ENCODE measurements at regions not wholly inside any gene's neighbourhood (a gene's known extent, or its start where the extent isn't known, plus 50 kb on each side); places are given as distances from the start of the nearest gene placed in this dataset.
A peak's percentile ranks its signal among the peaks of the same experiment; 100 is the strongest.

- H3K27me3 ChIP-seq = no peaks in the 10 kb centered on the region
- H3K4me3 ChIP-seq = no peak overlapping the region
- DNase-seq = no peak
- H3K4me1 ChIP-seq = no peaks in the 10 kb centered on the region
- TF ChIP-seq CTCF (IDR thresholded peaks at IDR 0.05) = no peak
- H3K9me3 ChIP-seq = no peaks in the 10 kb centered on the region
- no peaks in the 10 kb centered on the region for H3K36me3 ChIP-seq
- intact Hi-C loops (cut with DNase I; ENCODE audit: low total_unique reads) = no loop called here
- no peak overlapping the region for H3K27ac ChIP-seq
These were observed 828.9 kb downstream of the VRK1 start for GRCh38 chr14:97626088-97626487.

GRCh38 chr14:97630249-97630648 lies 833.1 kb downstream of the VRK1 start:
- peaks cover 0 to 11% (median 1%) of the 10 kb centered on the region in 4 donors for H3K4me1 ChIP-seq

GRCh38 chr14:97633131-97633738 lies 836.1 kb downstream of the VRK1 start:
- Histone ChIP-seq H3K27me3 (no peaks in the 10 kb centered on the region), H3K9me3 (no peaks in the 10 kb centered on the region), H3K4me3 (no peak overlapping the region), H3K27ac (no peak overlapping the region), H3K36me3 (no peaks in the 10 kb centered on the region), H3K4me1 (peaks cover 0 to 13% (median 1%) of the 10 kb centered on the region in 4 donors)
- intact Hi-C loops (cut with DNase I; ENCODE audit: low total_unique reads) = no loop called here
- no peak for DNase-seq
- no peak for TF ChIP-seq CTCF (IDR thresholded peaks at IDR 0.05)

More at GRCh38 chr14:97630249-97630648, 833.1 kb downstream of the VRK1 start:
- Histone ChIP-seq H3K36me3 (no peaks in the 10 kb centered on the region), H3K27me3 (no peaks in the 10 kb centered on the region), H3K9me3 (no peaks in the 10 kb centered on the region), H3K27ac (no peak overlapping the region), H3K4me3 (no peak overlapping the region)
- no peak for DNase-seq
- intact Hi-C loops (cut with DNase I; ENCODE audit: low total_unique reads) = no loop called here
- no peak for TF ChIP-seq CTCF (IDR thresholded peaks at IDR 0.05)

- no peak overlapping the region for H3K27ac ChIP-seq
- H3K4me3 ChIP-seq = peak overlapping the region; percentile 36 to 40
These were observed 837.6 kb downstream of the VRK1 start for GRCh38 chr14:97634751-97635150.

GRCh38 chr14:97638864-97639263 lies 841.7 kb downstream of the VRK1 start:
- TF ChIP-seq CTCF (IDR thresholded peaks at IDR 0.05) = no peak
- Histone ChIP-seq H3K4me1 (peaks cover 0 to 13% (median 1%) of the 10 kb centered on the region in 4 donors), H3K27ac (no peak overlapping the region), H3K4me3 (no peak overlapping the region), H3K27me3 (no peaks in the 10 kb centered on the region), H3K9me3 (no peaks in the 10 kb centered on the region), H3K36me3 (no peaks in the 10 kb centered on the region)
- intact Hi-C loops (cut with DNase I; ENCODE audit: low total_unique reads) = no loop called here
- DNase-seq = no peak

More at GRCh38 chr14:97634751-97635150, 837.6 kb downstream of the VRK1 start:
- Histone ChIP-seq H3K4me1 (peaks cover 0 to 13% (median 1%) of the 10 kb centered on the region in 4 donors), H3K36me3 (no peaks in the 10 kb centered on the region), H3K9me3 (no peaks in the 10 kb centered on the region), H3K27me3 (no peaks in the 10 kb centered on the region)
- intact Hi-C loops (cut with DNase I; ENCODE audit: low total_unique reads) = no loop called here
- no peak for TF ChIP-seq CTCF (IDR thresholded peaks at IDR 0.05)
- DNase-seq = no peak
